ENCODE measurements at regions not wholly inside any gene's neighbourhood (a gene's known extent, or its start where the extent isn't known, plus 50 kb on each side); places are given as distances from the start of the nearest gene placed in this dataset.

DNA sequence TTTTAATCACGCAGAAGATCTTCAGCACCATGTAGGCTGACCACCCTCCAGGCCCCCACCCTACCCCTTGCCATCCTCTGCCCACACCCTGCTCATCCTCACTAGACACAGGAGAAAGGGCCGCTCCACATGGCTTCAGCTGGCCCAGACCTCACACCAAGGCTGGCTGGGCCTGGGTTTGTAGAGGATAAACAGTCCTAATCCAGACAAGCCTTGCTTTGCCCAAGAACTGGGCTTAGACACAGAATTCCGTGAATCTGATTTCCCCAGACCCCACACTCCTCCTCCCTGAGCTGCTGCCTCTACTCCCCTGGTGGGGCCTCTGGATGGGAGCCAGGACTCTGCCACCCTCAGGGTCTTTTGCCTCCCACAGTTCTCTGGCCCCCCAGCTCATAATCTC is 185.3 kb downstream of the CYP26B1 start:
- TF ChIP-seq GATA2 (IDR thresholded peaks at IDR 0.05; ENCODE audit: low read depth, low read length) (no peak), GATA3 (IDR thresholded peaks at IDR 0.05; ENCODE audit: low read depth, low read length) (no peak)

DNA sequence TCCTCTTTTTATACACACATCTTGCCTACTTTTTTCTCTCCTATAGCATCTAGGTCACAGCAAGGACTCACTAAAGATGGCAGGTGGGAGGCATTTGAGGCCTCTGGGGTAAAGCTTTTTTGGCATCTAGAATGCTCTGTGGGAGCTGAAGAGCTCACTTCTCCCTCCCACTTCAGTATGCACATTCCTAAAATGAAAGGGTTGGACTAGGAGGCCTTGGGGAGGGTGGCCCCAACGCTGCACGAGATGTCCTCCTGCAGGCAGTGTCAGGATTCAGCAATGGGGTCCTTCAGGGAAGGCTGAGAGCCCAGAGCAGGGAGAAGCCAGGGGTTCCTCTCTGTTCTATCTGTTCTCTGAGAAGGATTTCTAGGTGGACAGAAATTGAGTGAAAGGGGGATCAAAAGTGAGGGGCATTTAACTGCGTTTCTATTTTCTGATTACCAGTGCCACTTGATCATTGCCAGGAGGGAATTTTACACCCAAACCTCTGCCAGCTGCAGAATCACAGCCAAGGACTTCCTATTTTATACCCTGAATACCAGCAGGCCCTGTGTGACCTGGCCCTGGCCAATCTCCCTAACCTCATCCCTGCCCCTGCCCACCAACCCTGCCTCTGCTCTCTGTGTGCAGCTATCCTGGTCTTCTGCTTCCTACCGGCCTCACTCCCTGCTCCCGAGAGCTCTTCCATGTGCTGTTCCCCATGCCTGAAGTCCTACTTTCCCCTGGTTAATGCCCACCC is 186.2 kb downstream of the CYP26B1 start:
- TF ChIP-seq GATA3 (IDR thresholded peaks at IDR 0.05; ENCODE audit: low read depth, low read length) (no peak), GATA2 (IDR thresholded peaks at IDR 0.05; ENCODE audit: low read depth, low read length) (no peak)

DNA sequence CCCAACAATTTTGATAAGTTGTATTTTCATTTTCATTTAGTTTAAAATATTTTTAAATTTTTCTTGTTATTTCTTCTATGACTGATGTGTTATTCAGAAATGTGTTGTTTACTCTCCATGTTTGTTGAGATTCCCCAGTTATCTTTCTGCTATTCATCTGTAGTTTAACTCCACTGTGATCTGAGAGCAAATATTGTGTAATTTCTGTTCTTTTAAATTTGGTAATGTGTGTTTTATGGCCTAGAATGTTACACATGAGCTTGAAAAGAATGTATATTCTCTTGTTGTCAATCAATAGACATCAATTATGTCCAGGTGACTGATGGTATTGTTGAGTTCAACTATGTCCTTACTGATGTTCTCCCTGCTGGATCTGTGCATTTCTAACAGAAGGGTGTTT is 188.2 kb downstream of the CYP26B1 start:
- no peak for TF ChIP-seq GATA2 (IDR thresholded peaks at IDR 0.05; ENCODE audit: low read depth, low read length)
- no peak for TF ChIP-seq GATA3 (IDR thresholded peaks at IDR 0.05; ENCODE audit: low read depth, low read length)

GRCh38 chr2:71952572-71953188 is 195.0 kb downstream of the CYP26B1 start:
- TF ChIP-seq GATA3 (IDR thresholded peaks at IDR 0.05; ENCODE audit: low read depth, low read length) (no peak), GATA2 (IDR thresholded peaks at IDR 0.05; ENCODE audit: low read depth, low read length) (no peak)

- no peak for TF ChIP-seq GATA2 (IDR thresholded peaks at IDR 0.05; ENCODE audit: low read depth, low read length)
- no peak for TF ChIP-seq GATA3 (IDR thresholded peaks at IDR 0.05; ENCODE audit: low read depth, low read length)
These were observed 195.8 kb downstream of the CYP26B1 start for GRCh38 chr2:71951718-71952404.

- no peak for TF ChIP-seq GATA3 (IDR thresholded peaks at IDR 0.05; ENCODE audit: low read depth, low read length)
- TF ChIP-seq GATA2 (IDR thresholded peaks at IDR 0.05; ENCODE audit: low read depth, low read length): no peak
These were observed 196.6 kb downstream of the CYP26B1 start for GRCh38 chr2:71951083-71951468.

DNA sequence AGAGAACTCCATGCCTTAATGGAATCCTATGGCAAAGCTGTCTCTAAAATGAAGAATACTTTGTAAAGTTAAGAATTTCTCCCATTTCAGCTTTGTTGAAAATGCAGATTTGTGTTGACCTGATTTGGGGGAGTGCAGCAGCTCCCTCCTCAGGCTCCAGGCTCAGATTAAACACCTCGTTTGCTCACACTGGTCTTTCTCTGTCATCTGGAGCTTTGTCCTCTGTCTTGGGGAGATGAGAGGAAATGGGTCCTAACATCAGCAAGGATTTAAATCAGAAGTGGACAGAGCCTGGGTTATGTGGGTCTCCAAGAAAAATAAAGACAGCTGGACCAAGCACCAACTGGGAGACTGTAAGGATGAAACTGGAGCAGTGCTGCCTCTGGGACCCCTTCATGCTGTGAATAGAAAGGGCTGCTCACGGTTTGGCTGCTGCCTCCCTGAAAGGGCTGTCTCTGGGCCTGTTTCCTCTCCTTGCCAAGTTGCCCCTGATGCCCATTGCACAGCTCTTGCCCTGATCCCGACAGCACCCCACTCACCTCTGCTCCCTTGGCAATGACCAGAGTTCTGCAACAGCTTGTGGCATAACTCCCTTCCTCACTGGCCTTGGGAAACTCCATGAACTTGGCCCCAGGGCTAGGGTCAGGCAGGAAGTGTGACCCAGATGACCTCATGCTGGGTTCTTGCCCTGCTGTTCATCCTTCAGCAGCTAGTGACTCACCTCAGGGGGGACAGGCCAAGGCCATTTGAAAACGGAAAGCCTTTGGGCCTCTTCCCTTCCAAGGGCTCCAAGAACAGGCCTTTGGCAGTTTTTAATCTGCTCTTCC is 197.2 kb downstream of the CYP26B1 start:
- TF ChIP-seq GATA3 (IDR thresholded peaks at IDR 0.05; ENCODE audit: low read depth, low read length) (no peak), GATA2 (IDR thresholded peaks at IDR 0.05; ENCODE audit: low read depth, low read length) (no peak)

- TF ChIP-seq GATA3 (IDR thresholded peaks at IDR 0.05; ENCODE audit: low read depth, low read length) (no peak), GATA2 (IDR thresholded peaks at IDR 0.05; ENCODE audit: low read depth, low read length) (no peak)
These were observed 198.2 kb downstream of the CYP26B1 start for GRCh38 chr2:71949537-71949798.

DNA sequence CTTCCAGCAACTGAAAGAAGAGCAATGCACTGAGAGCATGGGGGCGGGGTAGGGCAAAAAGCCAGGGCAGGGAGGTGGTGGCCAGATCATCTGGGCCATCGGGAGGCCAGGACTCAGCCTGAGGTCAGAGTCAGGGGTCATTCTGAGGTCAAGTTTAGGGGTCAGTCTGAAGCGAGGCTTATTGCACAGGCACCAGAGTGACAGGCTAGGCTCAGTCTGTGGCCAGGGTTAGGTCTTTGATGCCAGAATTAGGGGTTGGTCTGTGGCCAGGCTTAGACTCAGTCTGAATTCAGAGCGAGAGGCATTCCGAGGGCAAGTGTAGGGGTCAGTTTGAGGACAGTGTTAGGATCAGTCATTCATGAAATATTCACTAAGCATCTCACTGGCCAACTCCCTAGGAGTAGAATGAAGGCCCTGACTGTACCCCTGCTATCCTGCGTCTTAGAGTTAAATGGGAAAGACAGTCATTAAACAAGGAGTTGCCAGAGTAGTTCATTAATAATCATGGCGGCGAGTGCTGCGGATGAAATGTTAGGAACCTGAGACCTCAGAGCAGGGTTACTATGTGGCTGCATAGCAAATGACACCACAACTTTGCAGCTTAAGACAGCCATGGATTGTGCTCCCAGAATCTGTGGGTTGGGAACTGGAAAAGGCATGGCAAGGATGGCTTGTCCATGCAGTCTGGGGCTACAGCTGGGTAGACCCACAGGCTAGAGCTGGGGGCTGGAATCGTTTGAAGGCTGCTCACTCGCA is 198.7 kb downstream of the CYP26B1 start:
- TF ChIP-seq GATA3 (IDR thresholded peaks at IDR 0.05; ENCODE audit: low read depth, low read length): no peak
- no peak for TF ChIP-seq GATA2 (IDR thresholded peaks at IDR 0.05; ENCODE audit: low read depth, low read length)

- TF ChIP-seq GATA2 (IDR thresholded peaks at IDR 0.05; ENCODE audit: low read depth, low read length) (no peak), GATA3 (IDR thresholded peaks at IDR 0.05; ENCODE audit: low read depth, low read length) (no peak)
These were observed 199.9 kb downstream of the CYP26B1 start for GRCh38 chr2:71947809-71948208.

DNA sequence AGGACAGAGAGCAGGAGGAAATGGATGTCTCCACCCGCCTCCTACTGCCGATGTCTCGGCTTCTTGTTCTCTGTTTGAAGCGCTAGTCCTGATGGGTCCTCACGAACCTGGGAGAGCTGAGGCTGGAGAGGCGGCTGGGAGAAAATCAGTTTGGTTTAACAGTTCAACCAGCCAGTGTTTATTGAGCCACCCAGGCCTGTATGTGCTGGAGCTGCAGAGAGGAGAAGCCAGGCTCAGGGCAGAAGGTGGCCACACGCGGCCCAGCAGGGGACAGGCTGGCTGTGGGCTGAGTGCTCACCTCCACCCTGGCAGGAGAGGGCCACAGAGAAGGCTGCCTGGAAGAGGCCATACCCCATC is 202.1 kb downstream of the CYP26B1 start:
- no peak for TF ChIP-seq GATA2 (IDR thresholded peaks at IDR 0.05; ENCODE audit: low read depth, low read length)
- no peak for TF ChIP-seq GATA3 (IDR thresholded peaks at IDR 0.05; ENCODE audit: low read depth, low read length)

- TF ChIP-seq GATA2 (IDR thresholded peaks at IDR 0.05; ENCODE audit: low read depth, low read length): peak; percentile 24; the same call in 1 of the 2 replicates
- no peak for TF ChIP-seq GATA3 (IDR thresholded peaks at IDR 0.05; ENCODE audit: low read depth, low read length)
These were observed 202.7 kb downstream of the CYP26B1 start for GRCh38 chr2:71944806-71945602.

GRCh38 chr2:71944183-71944550 is 203.5 kb downstream of the CYP26B1 start:
- TF ChIP-seq GATA3 (IDR thresholded peaks at IDR 0.05; ENCODE audit: low read depth, low read length): no peak
- no peak for TF ChIP-seq GATA2 (IDR thresholded peaks at IDR 0.05; ENCODE audit: low read depth, low read length)
